GM12872 (cell line): ENCODE measurements at regions not wholly inside any gene's neighbourhood (a gene's known extent, or its start where the extent isn't known, plus 50 kb on each side); places are given as distances from the start of the nearest gene placed in this dataset.

Experiments
- CTCF ChIP-seq: IDR thresholded peaks from 3 replicates; pipeline ENCODE4 v1.5.1; 2011; ENCODE audit warnings: low read depth, mild to moderate bottlenecking, low read length, moderate library complexity; ENCODE audit not compliant: insufficient read depth

- TF ChIP-seq CTCF: no peak
Measured at GRCh38 chr1:5752746-5753548, 239.3 kb downstream of the NPHP4 start.

GRCh38 chr1:5751833-5752745, 240.1 kb downstream of the NPHP4 start:
- TF ChIP-seq CTCF: no peak

GRCh38 chr1:5751163-5751540, 241.1 kb downstream of the NPHP4 start:
- TF ChIP-seq CTCF: no peak

- TF ChIP-seq CTCF: no peak
Measured at GRCh38 chr1:5750186-5751162, 241.8 kb downstream of the NPHP4 start.

- no peak for TF ChIP-seq CTCF
Measured at GRCh38 chr1:5748286-5749225, 243.7 kb downstream of the NPHP4 start.

- no peak for TF ChIP-seq CTCF
Measured at GRCh38 chr1:5747426-5748285, 244.6 kb downstream of the NPHP4 start.
